CD1c-positive myeloid dendritic cell (primary cell): ENCODE measurements at regions not wholly inside any gene's neighbourhood (a gene's known extent, or its start where the extent isn't known, plus 50 kb on each side); places are given as distances from the start of the nearest gene placed in this dataset.
A peak's percentile ranks its signal among the peaks of the same experiment; 100 is the strongest.
"Not testable (repeated sequence)": the region's sequence is repeated elsewhere in the genome, so short reads cannot be mapped to it uniquely, and the experiment has no call there.

ENCODE experiments used
- DNase-seq: peaks from one replicate; pipeline ENCODE4 v3.0.0-alpha.2; 2016; ENCODE audit errors: extremely low spot score

DNA sequence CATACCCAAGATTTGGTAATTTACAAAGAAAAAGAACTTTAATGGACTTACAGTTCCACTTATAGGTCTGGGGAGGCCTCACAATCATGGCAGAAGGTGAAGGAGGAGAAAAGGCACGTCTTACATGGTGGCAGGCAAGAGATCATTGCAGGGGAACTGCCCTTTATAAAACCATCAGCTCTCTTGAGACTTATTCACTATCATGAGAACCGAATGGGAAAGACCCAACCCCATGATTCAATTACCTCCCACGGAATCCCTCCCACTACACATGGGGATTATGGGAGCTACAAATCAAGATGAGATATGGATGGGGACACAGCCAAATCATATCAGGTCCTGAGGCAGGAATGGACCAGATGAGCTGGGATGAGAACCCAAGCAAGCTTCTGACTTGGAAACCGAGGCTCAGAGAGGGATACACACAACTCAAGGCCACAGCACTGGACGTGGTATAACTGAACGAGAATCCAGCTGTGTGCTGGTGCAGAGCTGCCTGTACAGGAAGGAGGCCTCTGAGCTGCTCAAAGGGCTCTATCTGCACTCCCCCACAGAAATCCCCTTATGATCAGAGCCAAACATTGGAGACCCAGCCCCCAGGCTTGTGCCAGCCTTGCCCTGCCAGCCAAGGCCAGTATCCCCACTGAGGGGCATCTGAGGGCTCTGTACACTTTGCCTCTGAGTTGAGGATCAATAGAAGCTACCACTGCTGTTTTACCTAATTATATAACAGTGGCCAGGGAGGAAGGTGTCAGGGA, 137.8 kb downstream of the CEBPB start:
- no peak for DNase-seq

DNA sequence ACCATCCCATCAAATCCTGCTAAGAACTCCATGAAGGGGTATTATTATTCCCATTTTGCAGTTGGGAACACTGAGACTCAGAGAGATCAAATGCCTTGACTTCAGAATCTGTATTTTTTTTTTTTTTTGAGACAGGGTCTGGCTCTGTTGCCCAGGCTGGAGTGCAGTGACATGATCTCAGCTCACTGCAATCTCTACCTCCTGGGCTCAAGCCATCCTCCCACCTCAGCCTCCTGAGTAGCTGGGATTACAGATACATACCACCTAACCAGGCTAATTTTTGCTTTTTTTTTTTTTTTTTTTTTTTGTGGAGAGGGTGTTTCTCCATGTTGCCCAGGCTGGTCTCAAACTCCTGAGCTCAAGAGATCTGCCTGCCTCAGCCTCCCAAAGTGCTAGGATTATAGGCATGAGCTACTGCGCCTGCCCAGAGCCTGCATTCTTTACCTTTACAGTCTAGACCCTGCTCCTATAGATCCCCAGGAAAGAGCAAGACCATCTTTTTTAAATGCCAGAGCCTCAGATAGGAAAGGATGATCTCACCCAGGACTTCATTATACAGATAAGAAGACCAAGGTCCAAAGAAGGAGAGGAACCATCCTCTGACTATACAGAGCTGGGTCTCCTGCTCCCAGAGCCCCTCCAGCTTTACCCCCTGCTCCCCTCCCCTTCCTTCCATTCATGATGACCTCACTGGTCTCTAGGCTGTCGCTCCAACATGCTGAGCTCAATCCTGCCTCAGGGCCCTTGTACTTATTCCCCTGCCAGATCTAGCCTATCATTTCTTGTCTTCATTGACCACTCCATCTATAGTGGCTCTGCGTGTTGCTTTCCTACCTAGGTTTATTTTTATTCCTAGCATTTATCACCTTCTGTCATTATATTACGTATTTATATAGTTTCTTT, 138.6 kb downstream of the CEBPB start:
- DNase-seq: no peak

DNA sequence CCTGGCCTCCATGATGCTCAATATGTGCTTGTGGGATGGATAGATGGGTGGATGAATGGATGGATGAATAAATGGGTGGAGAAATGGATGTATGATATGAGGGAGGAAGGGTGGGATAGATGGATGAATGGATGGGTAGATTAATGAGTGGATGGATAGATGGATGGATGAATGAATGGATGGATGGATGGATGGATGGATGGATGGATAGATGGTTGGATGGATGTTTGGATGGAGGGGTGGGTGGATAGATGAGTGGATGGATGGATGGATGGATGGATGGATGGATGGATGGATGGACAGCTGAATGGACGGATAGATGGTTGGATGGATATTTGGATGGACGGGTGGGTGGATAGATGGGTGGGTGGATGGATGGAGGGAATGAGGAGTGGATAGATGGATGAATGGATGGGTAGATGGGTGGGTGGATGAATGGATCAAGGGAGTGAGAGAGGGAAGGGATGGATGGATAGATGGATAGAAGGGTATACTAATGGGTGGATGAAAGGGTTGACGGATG, 139.4 kb downstream of the CEBPB start:
- DNase-seq: no peak

DNA sequence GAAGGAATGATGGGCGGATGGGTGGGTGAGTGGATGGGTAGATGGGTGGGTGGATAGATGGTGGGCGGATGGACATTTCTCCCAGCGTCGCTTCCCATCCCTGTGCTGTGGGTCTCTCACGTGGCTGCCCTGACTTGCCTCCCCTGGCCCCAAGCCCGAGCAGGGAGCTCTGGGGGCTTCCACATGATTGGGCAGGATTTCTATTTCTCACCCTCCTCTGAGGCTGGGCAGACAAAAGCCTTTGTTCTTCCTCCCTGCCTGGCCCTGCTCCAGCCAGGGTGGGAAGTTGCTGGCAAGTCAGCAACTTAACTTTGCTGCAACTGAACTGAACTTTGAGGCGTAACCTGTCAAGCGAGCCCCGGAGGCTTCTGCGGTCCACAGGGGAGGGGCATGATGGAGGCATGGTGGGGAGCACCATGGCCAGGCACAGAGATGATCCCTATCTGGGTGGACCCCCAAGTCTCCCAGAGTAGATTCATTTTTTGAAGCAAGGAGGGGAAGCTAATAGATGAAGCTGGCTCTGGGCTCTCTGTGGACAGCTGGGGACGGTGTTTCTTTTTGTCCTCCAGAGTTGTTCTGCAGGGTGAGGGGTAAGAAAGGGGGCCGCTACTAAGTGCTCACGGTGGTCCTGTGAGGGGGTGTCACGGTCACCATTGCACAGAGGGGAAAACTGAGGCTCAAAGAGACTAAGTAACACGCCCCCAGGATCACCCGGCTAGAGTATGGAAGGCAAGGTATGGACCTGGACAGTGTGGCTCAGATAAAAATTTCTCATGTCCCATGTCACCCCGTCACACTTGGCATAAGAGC, 140.1 kb downstream of the CEBPB start:
- DNase-seq: no peak

DNA sequence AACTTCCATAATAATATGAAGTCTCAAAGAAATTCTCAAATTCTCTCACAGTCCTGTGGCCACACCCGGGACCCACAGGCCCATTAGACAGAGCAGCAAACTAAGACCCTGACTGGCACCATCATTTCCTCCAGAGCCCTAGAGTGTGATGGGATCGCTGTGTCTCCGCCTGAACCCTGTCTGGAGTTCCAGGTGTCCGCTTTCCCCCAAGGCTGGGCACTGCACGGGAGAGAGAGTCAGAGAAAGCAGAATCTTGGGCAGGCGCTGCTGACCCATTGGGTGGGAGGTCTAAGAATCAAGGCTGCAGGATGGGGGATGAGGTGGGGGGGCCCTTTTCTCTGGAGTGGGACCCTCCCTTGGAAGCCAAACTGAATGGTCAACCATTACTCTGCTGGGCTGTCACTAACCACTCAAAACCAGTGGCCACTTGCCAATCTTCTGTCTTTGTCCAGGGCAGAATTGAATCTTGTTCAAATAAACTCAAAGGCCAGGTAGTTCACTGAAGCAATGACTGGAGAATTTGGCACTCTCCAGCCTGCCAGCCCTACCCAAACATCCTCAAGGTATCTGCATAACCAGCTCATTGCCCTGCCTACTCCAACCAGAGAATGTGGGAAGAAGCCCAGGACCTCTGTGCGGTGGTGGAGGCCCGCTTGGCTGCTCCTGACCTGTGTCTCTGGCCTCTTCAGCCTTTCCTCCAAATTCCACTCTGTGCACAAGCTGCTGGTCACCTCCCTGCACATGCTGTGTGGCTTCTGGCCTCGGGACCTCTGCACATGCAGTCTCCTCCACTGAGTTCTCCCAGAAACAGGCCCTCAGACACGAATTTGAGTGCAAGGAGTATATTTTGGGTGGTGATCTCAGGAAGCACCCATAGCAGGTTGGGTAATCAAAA, 141.1 kb downstream of the CEBPB start:
- DNase-seq: peak; percentile 49

DNA sequence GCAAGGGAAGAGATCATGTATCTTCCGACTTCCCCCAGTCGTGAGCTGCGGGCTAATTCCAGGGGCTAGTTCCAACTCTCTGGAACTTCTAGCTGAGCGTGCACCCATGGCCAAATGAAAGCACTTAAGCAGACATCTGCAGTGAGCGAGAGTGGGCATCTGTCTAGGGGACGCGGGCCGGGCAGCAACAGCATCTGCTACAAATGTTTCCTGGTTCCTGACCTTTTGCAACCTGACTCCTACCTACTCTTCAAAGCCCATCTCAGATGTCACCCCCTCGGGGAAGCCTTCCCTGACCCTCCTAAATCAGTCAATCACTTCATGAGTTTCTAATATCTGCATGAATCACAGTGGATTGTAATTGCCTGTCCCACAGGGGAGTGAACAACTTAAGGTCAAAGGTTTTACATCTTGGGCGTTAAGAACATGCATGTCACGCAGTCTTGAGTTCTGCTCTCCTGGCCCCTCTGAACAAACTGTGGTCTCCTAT, 141.9 kb downstream of the CEBPB start:
- DNase-seq: no peak

DNA sequence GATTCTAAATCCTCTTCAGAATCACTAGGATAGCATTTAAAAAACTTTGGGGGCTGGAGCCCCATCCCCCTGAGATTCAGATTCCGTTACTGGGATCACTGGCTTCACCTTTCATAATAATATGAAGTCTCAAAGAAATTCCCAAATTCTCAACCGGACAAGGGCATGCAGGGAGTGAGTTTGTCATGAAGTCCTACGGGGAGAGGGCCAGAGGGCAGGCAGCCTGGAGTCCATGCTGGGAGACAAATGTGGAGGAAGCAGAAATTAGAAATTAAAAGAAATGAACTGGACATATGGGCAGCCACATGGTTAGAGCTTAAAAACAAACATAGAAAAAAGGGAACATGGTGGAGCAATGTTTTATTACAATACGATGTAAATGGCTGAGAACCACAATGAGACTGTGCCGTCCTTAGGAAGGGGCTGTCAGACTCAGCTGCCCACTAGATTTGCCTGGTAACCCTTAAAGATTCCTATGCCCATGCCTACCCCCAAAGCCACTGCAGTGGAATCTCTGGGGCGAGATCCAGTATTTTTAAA, 142.6 kb downstream of the CEBPB start:
- no peak for DNase-seq

DNA sequence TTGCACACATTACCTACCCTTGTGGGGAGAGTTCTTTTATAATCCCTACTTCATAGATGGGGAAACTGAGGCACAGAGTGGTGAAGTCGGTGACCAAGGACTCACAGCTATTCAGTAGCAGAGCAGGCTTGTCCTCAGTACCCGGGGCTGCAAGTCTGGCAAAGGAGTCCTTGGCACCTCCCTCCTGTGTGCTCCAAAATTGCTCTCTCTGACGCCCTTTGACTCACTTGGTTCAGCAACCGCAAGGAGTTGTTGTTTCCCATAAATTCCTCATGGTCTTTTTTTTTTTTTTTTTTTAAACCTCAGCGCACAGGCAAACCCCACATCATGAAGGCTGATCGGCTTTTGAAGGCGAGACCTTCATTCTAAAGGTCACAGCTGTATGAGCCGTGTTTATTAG, 143.2 kb downstream of the CEBPB start:
- DNase-seq: no peak

DNA sequence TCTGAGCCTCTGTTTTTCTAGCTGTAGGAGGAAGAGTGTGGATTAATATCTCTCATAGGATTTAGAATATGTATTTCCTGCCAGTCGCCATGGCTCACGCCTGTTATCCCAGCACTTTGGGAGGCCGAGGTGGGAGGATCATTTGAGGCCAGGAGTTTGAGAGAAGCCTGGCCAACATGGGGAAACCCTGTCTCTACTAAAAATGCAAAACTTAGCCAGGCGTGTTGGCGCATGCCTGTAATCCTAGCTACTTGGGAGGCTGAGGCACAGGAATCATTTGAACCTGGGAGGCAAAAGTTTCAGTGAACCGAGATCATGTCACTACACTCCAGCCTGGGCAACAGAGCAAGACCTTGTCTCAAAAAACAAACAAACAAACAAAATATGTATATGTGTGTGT, 143.9 kb downstream of the CEBPB start:
- not testable (repeated sequence) for DNase-seq

DNA sequence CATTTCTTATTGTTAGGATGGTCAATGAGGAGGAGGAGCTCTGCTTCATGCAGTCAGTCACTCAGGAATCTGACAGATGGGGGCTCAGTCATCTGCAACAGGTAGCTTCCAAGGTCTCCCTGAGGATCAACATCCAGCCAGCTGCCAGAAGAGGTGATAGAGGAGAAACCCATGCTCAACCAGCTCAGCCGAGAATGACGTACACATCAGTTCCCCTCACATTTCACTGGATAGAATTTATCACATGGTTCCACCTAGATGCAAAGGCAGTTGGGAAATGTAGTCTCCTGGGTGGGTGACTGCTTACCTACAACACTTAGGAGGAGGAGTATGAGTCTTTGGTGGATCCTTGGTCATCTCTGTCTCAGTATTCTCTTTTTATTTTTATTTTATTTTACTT, 144.5 kb downstream of the CEBPB start:
- peak; percentile 61 for DNase-seq

DNA sequence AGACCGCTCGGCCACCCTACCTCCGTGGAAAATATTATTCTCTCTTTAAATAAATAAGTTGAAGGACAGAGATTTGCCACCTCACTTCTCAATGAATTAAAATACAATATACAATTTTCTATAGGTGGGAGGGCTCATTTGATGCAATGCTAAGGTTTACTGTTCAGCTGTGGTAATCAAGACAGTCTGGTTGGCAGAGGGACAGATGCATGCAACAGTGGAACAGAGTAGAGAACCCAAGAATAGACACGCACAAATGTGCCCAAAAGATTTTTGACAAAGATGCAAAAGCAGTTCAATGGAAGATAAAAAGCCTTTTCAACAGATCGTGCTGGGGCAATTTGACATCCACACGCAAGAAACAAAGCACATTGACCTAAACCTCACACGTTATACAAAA, 145.2 kb downstream of the CEBPB start:
- DNase-seq: no peak

DNA sequence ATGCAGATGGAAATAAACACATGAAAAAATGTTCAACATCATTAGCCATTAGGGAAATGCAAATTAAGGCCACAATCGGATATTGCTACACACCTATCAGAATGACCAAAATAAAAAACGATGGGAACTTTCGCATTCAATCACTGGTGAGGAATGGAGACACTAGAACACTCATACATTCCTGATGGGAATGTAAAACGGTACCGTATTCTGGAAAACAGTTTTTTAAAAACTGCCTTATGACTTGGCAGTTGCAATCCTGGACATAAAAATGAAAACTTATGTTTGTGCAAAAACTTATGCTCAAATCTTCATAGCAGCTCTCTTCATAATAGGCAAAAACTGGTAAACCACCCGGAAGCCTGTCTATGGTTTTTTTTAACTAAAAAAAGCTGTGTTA, 146.0 kb downstream of the CEBPB start:
- no peak for DNase-seq

DNA sequence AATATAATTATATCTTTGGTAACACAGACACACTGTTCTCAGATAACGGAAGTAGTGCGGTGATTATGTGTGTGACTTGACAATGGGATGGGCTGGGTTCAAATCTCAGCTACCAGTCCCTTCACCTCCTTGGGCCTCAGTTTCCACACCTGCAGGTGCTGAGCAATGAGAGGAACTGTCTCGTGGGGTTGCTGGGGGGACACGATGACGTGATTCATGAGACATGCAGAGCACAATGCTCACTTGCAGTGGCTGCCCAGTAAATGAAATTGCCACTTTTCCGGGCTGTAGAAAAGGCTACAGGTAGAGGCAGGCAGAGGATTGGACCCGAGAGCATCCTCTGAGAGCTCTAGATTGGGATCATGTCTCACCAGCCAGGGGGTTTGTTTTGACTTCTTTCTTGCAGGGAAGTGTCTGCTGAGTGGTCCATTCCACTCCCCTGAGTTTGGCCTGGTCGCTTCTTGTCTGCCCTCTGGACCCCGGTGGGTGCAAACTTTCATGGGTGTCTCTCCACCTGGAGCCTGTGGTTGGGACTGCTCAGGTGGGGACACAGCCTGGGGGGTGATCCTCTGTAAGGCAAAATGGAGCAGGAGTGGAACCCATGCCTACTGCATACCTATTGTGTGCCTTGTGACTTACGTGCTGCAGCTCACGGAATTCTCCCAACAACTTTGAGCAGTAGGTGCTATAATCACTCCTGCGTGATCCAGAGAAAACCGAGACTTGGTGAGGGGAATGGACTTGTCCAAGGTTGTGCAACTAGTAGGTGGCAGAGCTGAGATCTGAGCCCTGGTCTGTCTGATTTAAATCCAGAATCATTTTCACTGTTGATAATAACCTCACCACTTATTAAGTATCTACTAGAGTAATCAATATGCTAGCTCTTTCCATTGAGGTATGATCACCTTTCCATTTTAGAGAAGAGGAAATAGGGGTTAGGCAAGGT, 147.2 kb downstream of the CEBPB start:
- DNase-seq: no peak

DNA sequence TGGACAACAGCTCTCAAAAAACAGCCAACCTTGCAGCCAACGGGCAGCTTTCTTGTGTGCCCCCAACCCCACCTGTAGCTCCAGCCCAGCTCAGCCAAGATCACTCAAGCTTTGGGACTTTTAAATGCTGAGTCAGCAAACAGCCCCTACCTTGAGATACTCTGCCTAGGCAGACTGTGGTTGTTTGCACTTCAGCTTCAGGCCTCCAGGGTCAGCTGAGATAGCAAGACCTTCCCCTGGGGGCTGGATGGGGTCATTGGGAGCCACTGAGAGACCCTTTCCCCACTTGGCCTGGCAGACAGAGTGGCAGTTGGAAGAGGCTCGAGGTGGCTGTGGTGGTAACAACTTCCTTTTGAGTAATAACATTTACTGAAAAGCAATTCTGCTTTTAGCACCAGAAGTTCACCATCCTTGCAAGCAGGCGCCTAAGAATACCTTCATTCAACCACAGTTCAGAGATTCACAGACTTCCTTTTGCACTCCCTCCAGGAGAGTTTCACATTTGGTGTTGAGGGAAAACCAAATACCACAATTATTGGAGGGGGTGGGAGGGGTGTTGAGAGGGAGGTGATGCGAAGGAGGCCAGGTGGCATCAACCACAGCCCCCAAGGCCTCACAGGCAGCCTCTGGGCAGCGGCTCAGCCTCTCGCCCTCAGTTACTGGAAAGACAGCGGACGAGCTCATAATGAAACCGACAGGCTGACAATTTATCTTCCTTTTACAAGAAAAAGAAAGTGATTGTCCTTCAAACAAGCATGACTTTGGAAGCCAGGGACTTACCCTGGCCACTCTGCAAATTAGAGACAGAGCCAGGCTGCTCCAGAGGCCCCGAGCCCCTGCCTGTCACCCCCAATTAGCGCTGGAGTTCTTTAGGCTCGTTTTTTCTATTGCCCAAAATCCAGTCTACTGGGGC, 148.1 kb downstream of the CEBPB start:
- peak; percentile 48 for DNase-seq

DNA sequence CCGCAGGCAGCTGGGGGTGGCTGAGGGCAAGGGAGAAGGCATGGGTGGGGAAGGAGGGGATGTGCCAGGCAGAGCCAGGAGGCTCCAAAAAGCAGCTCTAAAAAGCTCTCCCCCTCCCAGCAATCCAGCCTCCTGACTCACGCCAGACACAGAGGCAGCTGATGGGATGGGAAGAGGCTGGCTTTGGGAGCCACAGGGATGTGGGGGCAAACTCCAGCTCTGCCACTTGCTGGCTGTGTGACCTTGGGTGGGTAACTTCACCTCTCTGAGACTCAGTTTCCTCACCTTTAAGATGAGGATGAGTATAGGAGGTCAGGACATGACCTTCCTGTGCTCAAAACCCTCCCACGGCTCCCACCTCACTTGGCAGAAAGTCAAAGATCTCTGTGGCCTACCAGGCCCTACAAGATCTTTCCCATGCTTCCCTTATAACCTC, 148.9 kb downstream of the CEBPB start:
- no peak for DNase-seq

DNA sequence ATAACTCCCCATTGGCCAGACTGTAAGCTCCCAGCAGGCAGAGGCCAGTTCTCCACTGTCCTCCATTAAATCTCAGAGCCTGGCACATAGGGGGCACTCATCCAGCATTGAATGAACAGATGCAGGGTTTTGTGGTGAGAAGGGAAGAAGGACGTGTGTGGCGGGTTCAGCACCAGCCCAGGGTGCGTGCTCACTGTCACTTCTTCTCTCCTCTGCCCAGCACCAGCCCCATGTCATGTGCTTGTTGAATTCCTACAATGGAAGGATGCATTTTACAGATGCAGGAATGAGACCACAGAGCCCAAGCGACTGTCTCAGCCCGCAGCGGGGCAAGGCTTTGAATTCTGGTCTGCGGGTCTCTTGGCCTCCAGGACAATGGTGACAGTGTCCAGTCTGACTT, 149.9 kb downstream of the CEBPB start:
- no peak for DNase-seq

DNA sequence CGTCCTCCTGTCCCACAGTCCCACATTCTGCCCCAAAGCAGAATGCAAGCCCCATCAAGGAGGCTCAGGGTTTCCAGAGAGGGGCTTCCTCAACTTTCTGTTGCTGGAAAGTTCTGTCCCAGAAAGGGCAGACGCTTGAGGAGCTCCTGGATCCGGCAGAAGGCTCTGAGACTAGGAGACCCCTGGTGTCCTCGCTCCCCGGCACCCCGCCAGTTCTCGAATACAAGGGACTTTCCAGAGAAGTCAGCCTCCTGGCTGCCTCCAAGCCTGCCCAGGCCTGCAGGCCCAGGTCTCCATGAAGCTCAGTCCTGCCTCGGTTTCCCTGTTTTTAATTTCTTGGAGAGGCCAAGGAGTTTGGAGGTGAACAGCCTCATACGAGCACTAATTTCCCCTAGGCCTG, 150.4 kb downstream of the CEBPB start:
- DNase-seq: no peak
